HCT116 (cell line): ENCODE measurements at regions not wholly inside any gene's neighbourhood (a gene's known extent, or its start where the extent isn't known, plus 50 kb on each side); places are given as distances from the start of the nearest gene placed in this dataset.

Experiments used
- ATAC-seq: fragments of 200-7000 bp; cut with Tn5 transposase; 2 replicates; pipeline ENCODE4 v1.9.1; 2020; ENCODE audit warnings: mild to moderate bottlenecking, moderate library complexity
- BruUV-seq: library from RNA; stranded (reverse); fragments of 400-500 nt; replicated peaks from 2 replicates; lab custom pipeline; 2021; lab: Mats Ljungman, UMichigan
- CTCF ChIA-PET: fragments of 300-600 bp; sonication (Branson Sonifier 250); formaldehyde crosslinking; loops from one replicate; lab custom pipeline; 2021; ENCODE audit warnings: antibody characterized with exemption; lab: Charles Lee
- POLR2A ChIA-PET: fragments of 300-600, 350-600 bp; sonication (Branson Sonifier 250); formaldehyde crosslinking; loops from one replicate; lab custom pipeline; 2021; ENCODE audit warnings: antibody characterized with exemption; lab: Charles Lee
- RAD21 ChIA-PET, 2 experiments: fragments of 300-600 bp; sonication (Branson Sonifier 250); formaldehyde crosslinking; loops; one replicate each; lab custom pipeline; 2023; ENCODE audit warnings: low total read pairs in 2 of 2; ENCODE audit not compliant: uncharacterized antibody in 2 of 2, unreplicated experiment in 2 of 2, low non-redundant PET in 1 of 2; lab: Charles Lee
- DNase-seq: peaks from one replicate; pipeline ENCODE4 v3.0.0-alpha.2; 2010; ENCODE audit warnings: low read depth, low spot score
- H2AFZ ChIP-seq: fragments of 200-600 bp; shearing (Covaris generic), sonication (generic); 2 replicates; pipeline ENCODE4 v1.6.1; 2017; ENCODE audit warnings: low read depth, mixed run types, mixed read lengths, antibody characterized with exemption, low read length; ENCODE audit not compliant: poor library complexity, severe bottlenecking
- H3K27ac ChIP-seq: 2 replicates; pipeline ENCODE4 v1.5.1; 2012; ENCODE audit warnings: low read depth, low read length
- H3K27me3 ChIP-seq: fragments of 200-600 bp; sonication (generic); 2 replicates; pipeline ENCODE4 v1.6.1; 2016; ENCODE audit warnings: mixed run types, low read length, mixed read lengths; ENCODE audit not compliant: insufficient read depth
- H3K36me3 ChIP-seq, 2 experiments: fragments of 200-500 bp in 1 of 2; fragments of 200-600 bp in 1 of 2; sonication (Bioruptor generic) in 1 of 2; sonication (generic) in 1 of 2; 2 replicates each; pipeline versions ENCODE4 v1.5.1 to v1.6.1; 2014 to 2016; ENCODE audit warnings: low read length in 2 of 2, inconsistent platforms in 1 of 2, mixed read lengths in 1 of 2, mixed run types in 1 of 2; ENCODE audit not compliant: insufficient read depth in 2 of 2, control insufficient read depth in 1 of 2
- H3K4me1 ChIP-seq, 2 experiments: fragments of 200-600 bp in 1 of 2; sonication (generic) in 1 of 2; 2 replicates each; pipeline versions ENCODE4 v1.5.1 to v1.6.1; 2012 to 2017; ENCODE audit warnings: low read length in 2 of 2, inconsistent platforms in 1 of 2, mild to moderate bottlenecking in 1 of 2, mixed read lengths in 1 of 2, mixed run types in 1 of 2, moderate library complexity in 1 of 2; ENCODE audit not compliant: insufficient read depth in 2 of 2, control insufficient read depth in 1 of 2
- H3K4me2 ChIP-seq: fragments of 200-600 bp; sonication (generic); 2 replicates; pipeline ENCODE4 v1.6.1; 2017; ENCODE audit warnings: mixed run types, low read length, mixed read lengths
- H3K4me3 ChIP-seq, 2 experiments: fragments of 200-600 bp in 1 of 2; sonication (generic) in 1 of 2; replicated peaks in 1 of 2; 2 replicates each; pipeline ENCODE4 v1.5.1; 2011 to 2016; ENCODE audit warnings: low read length in 2 of 2, control low read depth in 1 of 2, low read depth in 1 of 2, mild to moderate bottlenecking in 1 of 2, mixed read lengths in 1 of 2, mixed run types in 1 of 2
- H3K79me2 ChIP-seq: fragments of 200-600 bp; sonication (generic); 2 replicates; pipeline ENCODE4 v1.6.1; 2017; ENCODE audit warnings: mild to moderate bottlenecking, mixed run types, low read length, moderate library complexity, mixed read lengths; ENCODE audit not compliant: insufficient read depth
- H3K9ac ChIP-seq: fragments of 200-600 bp; sonication (generic); 2 replicates; pipeline ENCODE4 v1.6.1; 2016; ENCODE audit warnings: low read length, mixed read lengths
- H3K9me2 ChIP-seq: fragments of 200-600 bp; sonication (generic), shearing (Covaris generic); 2 replicates; pipeline ENCODE4 v1.6.1; 2017; ENCODE audit warnings: mixed run types, mild to moderate bottlenecking, moderate library complexity; ENCODE audit not compliant: insufficient read depth
- H3K9me3 ChIP-seq, 2 experiments: fragments of 200-500 bp in 1 of 2; fragments of 200-600 bp in 1 of 2; sonication (Bioruptor generic) in 1 of 2; sonication (generic) in 1 of 2; 2 replicates each; pipeline ENCODE4 v1.6.1; 2014 to 2017; ENCODE audit warnings: low read length in 2 of 2, mixed read lengths in 2 of 2, inconsistent platforms in 1 of 2, low read depth in 1 of 2, mild to moderate bottlenecking in 1 of 2, mixed run types in 1 of 2, moderate library complexity in 1 of 2; ENCODE audit not compliant: control insufficient read depth in 1 of 2, insufficient read depth in 1 of 2
- H4K20me1 ChIP-seq: fragments of 200-600 bp; sonication (generic), shearing (Covaris generic); 2 replicates; pipeline ENCODE4 v1.6.1; 2017; ENCODE audit warnings: mixed run types, mild to moderate bottlenecking, moderate library complexity; ENCODE audit not compliant: insufficient read depth
- CBX3 ChIP-seq: IDR thresholded peaks from 2 replicates; pipeline ENCODE4 v1.6.1; 2012; ENCODE audit warnings: low read depth
- CEBPB ChIP-seq: IDR thresholded peaks from 2 replicates; pipeline ENCODE4 v1.6.1; 2012; ENCODE audit warnings: low read depth
- CTCF ChIP-seq, 3 experiments: fragments of 200-600 bp in 1 of 3; sonication (generic) in 1 of 3; IDR thresholded peaks in 2 of 3; conservative IDR thresholded peaks in 1 of 3; 2 replicates each; pipeline ENCODE4 v1.5.1; 2012 to 2017; ENCODE audit warnings: low read depth in 2 of 3, low read length in 2 of 3, antibody characterized with exemption in 1 of 3, borderline replicate concordance in 1 of 3, control low read depth in 1 of 3, mild to moderate bottlenecking in 1 of 3, mixed read lengths in 1 of 3, mixed run types in 1 of 3, moderate library complexity in 1 of 3; ENCODE audit not compliant: insufficient read depth in 1 of 3
- EGR1 ChIP-seq: IDR thresholded peaks from 2 replicates; pipeline ENCODE4 v1.6.1; 2012; ENCODE audit warnings: low read depth
- EZH2 ChIP-seq: fragments of 200-600 bp; sonication (generic); IDR thresholded peaks from 2 replicates; pipeline ENCODE4 v1.6.1; 2017; ENCODE audit warnings: antibody characterized with exemption, mixed run types
- JUND ChIP-seq: IDR thresholded peaks from 2 replicates; pipeline ENCODE4 v1.6.1; 2012
- MAX ChIP-seq: IDR thresholded peaks from 2 replicates; pipeline ENCODE4 v1.6.1; 2012
- RAD21 ChIP-seq: IDR thresholded peaks from 2 replicates; pipeline ENCODE4 v1.6.1; 2012; ENCODE audit warnings: low read depth, mild to moderate bottlenecking
- SP1 ChIP-seq: IDR thresholded peaks from 2 replicates; pipeline ENCODE4 v1.6.1; 2012; ENCODE audit warnings: low read depth
- YY1 ChIP-seq: IDR thresholded peaks from 2 replicates; pipeline ENCODE4 v1.6.1; 2011; ENCODE audit warnings: low read length, low read depth, moderate library complexity, mild to moderate bottlenecking; ENCODE audit not compliant: insufficient replicate concordance; ENCODE audit errors: extremely low read depth
- ZBTB33 ChIP-seq: IDR thresholded peaks from 2 replicates; pipeline ENCODE4 v1.6.1; 2011; ENCODE audit warnings: mild to moderate bottlenecking, low read length, moderate library complexity; ENCODE audit not compliant: insufficient replicate concordance; ENCODE audit errors: extremely low read depth
- ZNF274 ChIP-seq: fragments of 200-500 bp; sonication (Bioruptor generic); IDR thresholded peaks from 2 replicates; pipeline ENCODE4 v1.6.1; 2014; ENCODE audit warnings: mild to moderate bottlenecking, low read depth, low read length, inconsistent platforms
- intact Hi-C: fragments of 100-400 bp; cut with micrococcal nuclease; formaldehyde crosslinking; loops from 2 replicates; pipeline ENCODE4 v1.10.0; 2022

- no peak overlapping the region for H3K27ac ChIP-seq
- H3K4me2 ChIP-seq, result no peak overlapping the region
- TF ChIP-seq MAX (no peak), YY1 (no peak), JUND (no peak), ZBTB33 (no peak), CBX3 (no peak)
- intact Hi-C loops, result no loop called here
- no peak overlapping the region for H2AFZ ChIP-seq
- no TSS peak for BruUV-seq
- CTCF ChIA-PET, result no interaction called here
- no peak overlapping the region for H3K4me3 ChIP-seq
- H4K20me1 ChIP-seq, result no peaks in the 10 kb centered on the region
- H3K4me1 ChIP-seq, result no peaks in the 10 kb centered on the region
- no peak overlapping the region for H3K9ac ChIP-seq
- no peaks in the 10 kb centered on the region for H3K79me2 ChIP-seq
- RAD21 ChIA-PET, result no interaction called here
- H3K27me3 ChIP-seq, result no peaks in the 10 kb centered on the region
- no peak for ATAC-seq
- POLR2A ChIA-PET, result no interaction called here
- no peaks in the 10 kb centered on the region for H3K9me2 ChIP-seq
- DNase-seq, result no peak
- H3K9me3 ChIP-seq, result no peaks in the 10 kb centered on the region
- no peaks in the 10 kb centered on the region for H3K36me3 ChIP-seq
Measured at GRCh38 chr2:160870729-160871465, 289.3 kb upstream of the TANK start.

GRCh38 chr2:160871953-160872352, 288.3 kb upstream of the TANK start:
- Histone ChIP-seq H3K9ac (no peak overlapping the region), H2AFZ (no peak overlapping the region), H4K20me1 (no peaks in the 10 kb centered on the region), H3K27me3 (no peaks in the 10 kb centered on the region), H3K9me3 (no peaks in the 10 kb centered on the region), H3K4me1 (no peaks in the 10 kb centered on the region)
- BruUV-seq, result no TSS peak
- ChIA-PET CTCF (no interaction called here), RAD21 (no interaction called here), POLR2A (no interaction called here)
- DNase-seq (no peak), ATAC-seq (no peak)
- no peak for TF ChIP-seq JUND
- no peak for TF ChIP-seq EGR1
- no peak for TF ChIP-seq CBX3
- no peak for TF ChIP-seq CTCF (IDR thresholded peaks at IDR 0.05 in 2 of 3, conservative IDR thresholded peaks at IDR 0.05 in 1 of 3; ENCODE audit: borderline replicate concordance in 1 of 3, insufficient read depth in 1 of 3, low read depth in 2 of 3, low read length in 2 of 3)
- no peak for TF ChIP-seq RAD21
- TF ChIP-seq SP1, result no peak
- TF ChIP-seq CEBPB, result no peak
- TF ChIP-seq EZH2, result no peak
- TF ChIP-seq ZNF274, result no peak
- TF ChIP-seq, all 23 proteins: peak for 0
- Histone ChIP-seq H3K36me3 (no peaks in the 10 kb centered on the region), H3K4me3 (no peak overlapping the region), H3K4me2 (no peak overlapping the region), H3K79me2 (no peaks in the 10 kb centered on the region), H3K9me2 (no peaks in the 10 kb centered on the region), H3K27ac (no peak overlapping the region)
- intact Hi-C loops, result no loop called here
